Neural crest cell (in vitro differentiated cells): ENCODE measurements at regions not wholly inside any gene's neighbourhood (a gene's known extent, or its start where the extent isn't known, plus 50 kb on each side); places are given as distances from the start of the nearest gene placed in this dataset.

Experiments used
- DNase-seq: peaks from one replicate; pipeline ENCODE4 v3.0.0; 2021; ENCODE audit warnings: low read depth, mixed read lengths, low spot score
- H3K27ac Mint-ChIP-seq: one replicate; pipeline ENCODE4 v1.8.0; 2021; ENCODE audit warnings: mild to moderate bottlenecking, mixed read lengths; ENCODE audit not compliant: unreplicated experiment
- H3K27me3 Mint-ChIP-seq: 2 replicates; pipeline ENCODE4 v1.8.0; 2021; ENCODE audit warnings: low read depth, mild to moderate bottlenecking, mixed read lengths
- H3K36me3 Mint-ChIP-seq: 2 replicates; pipeline ENCODE4 v1.8.0; 2021; ENCODE audit warnings: low read depth, mild to moderate bottlenecking, mixed read lengths
- H3K4me1 Mint-ChIP-seq: 2 replicates; pipeline ENCODE4 v1.8.0; 2021; ENCODE audit warnings: mixed read lengths
- H3K4me3 Mint-ChIP-seq: one replicate; pipeline ENCODE4 v1.8.0; 2021; ENCODE audit warnings: mild to moderate bottlenecking, mixed read lengths
- H3K9me3 Mint-ChIP-seq: 2 replicates; pipeline ENCODE4 v1.8.0; 2021; ENCODE audit warnings: mixed read lengths
- CTCF ChIP-seq: fragments of 200-600 bp; sonication (generic); conservative IDR thresholded peaks from 2 replicates; pipeline ENCODE4 v1.5.0; 2021; ENCODE audit warnings: antibody characterized with exemption, mild to moderate bottlenecking

- TF ChIP-seq CTCF, result no peak
- H3K4me3 Mint-ChIP-seq, result no peak overlapping the region
- H3K4me1 Mint-ChIP-seq, result peaks cover 19% of the 10 kb centered on the region
- H3K27ac Mint-ChIP-seq, result no peak overlapping the region
- H3K27me3 Mint-ChIP-seq, result no peaks in the 10 kb centered on the region
- no peaks in the 10 kb centered on the region for H3K36me3 Mint-ChIP-seq
- no peak for DNase-seq
- peaks cover 5% of the 10 kb centered on the region for H3K9me3 Mint-ChIP-seq
Measured at GRCh38 chr3:117763561-117763960, 1054.0 kb downstream of the TUSC7 start.

GRCh38 chr3:117768581-117768980, 1059.0 kb downstream of the TUSC7 start:
- no peak for TF ChIP-seq CTCF
- Mint-ChIP-seq H3K27ac (no peak overlapping the region), H3K4me1 (no peaks in the 10 kb centered on the region), H3K4me3 (no peak overlapping the region), H3K27me3 (no peaks in the 10 kb centered on the region), H3K9me3 (peaks cover 3% of the 10 kb centered on the region), H3K36me3 (no peaks in the 10 kb centered on the region)
- no peak for DNase-seq

GRCh38 chr3:117774130-117774529, 1064.6 kb downstream of the TUSC7 start:
- Mint-ChIP-seq H3K4me1 (no peaks in the 10 kb centered on the region), H3K4me3 (no peak overlapping the region), H3K9me3 (no peaks in the 10 kb centered on the region), H3K36me3 (no peaks in the 10 kb centered on the region), H3K27ac (no peak overlapping the region), H3K27me3 (no peaks in the 10 kb centered on the region)
- DNase-seq, result no peak
- no peak for TF ChIP-seq CTCF

- H3K27ac Mint-ChIP-seq, result no peak overlapping the region
- H3K9me3 Mint-ChIP-seq, result no peaks in the 10 kb centered on the region
- no peaks in the 10 kb centered on the region for H3K36me3 Mint-ChIP-seq
- no peak for TF ChIP-seq CTCF
- no peak overlapping the region for H3K4me3 Mint-ChIP-seq
- H3K4me1 Mint-ChIP-seq, result peaks cover 24% of the 10 kb centered on the region
- no peaks in the 10 kb centered on the region for H3K27me3 Mint-ChIP-seq
- DNase-seq, result no peak
Measured at GRCh38 chr3:117786349-117786748, 1076.8 kb downstream of the TUSC7 start.

- Mint-ChIP-seq H3K4me1 (peaks cover 24% of the 10 kb centered on the region), H3K36me3 (no peaks in the 10 kb centered on the region), H3K27me3 (no peaks in the 10 kb centered on the region), H3K9me3 (no peaks in the 10 kb centered on the region), H3K27ac (no peak overlapping the region), H3K4me3 (no peak overlapping the region)
- TF ChIP-seq CTCF, result no peak
- no peak for DNase-seq
Measured at GRCh38 chr3:117788061-117788460, 1078.5 kb downstream of the TUSC7 start.

- H3K27ac Mint-ChIP-seq, result no peak overlapping the region
- TF ChIP-seq CTCF, result no peak
- no peaks in the 10 kb centered on the region for H3K27me3 Mint-ChIP-seq
- no peak overlapping the region for H3K4me3 Mint-ChIP-seq
- no peak for DNase-seq
- peaks cover 24% of the 10 kb centered on the region for H3K4me1 Mint-ChIP-seq
- no peaks in the 10 kb centered on the region for H3K9me3 Mint-ChIP-seq
- no peaks in the 10 kb centered on the region for H3K36me3 Mint-ChIP-seq
Measured at GRCh38 chr3:117788506-117788905, 1078.9 kb downstream of the TUSC7 start.
